Fibroblast of the aortic adventitia (primary cell): ENCODE measurements at regions not wholly inside any gene's neighbourhood (a gene's known extent, or its start where the extent isn't known, plus 50 kb on each side); places are given as distances from the start of the nearest gene placed in this dataset.

ENCODE experiments used
- DNase-seq: peaks from one replicate; pipeline ENCODE4 v3.0.0-alpha.2; 2010; ENCODE audit warnings: low read depth
- H3K4me3 ChIP-seq: 2 replicates; pipeline ENCODE4 v1.5.1; 2011; ENCODE audit warnings: low read depth, mild to moderate bottlenecking, control low read depth, low read length, moderate library complexity
- TF ChIP-seq, protein P1 (sequence below): IDR thresholded peaks from 2 replicates; pipeline ENCODE4 v1.5.1; 2011; ENCODE audit warnings: mild to moderate bottlenecking, low read length, control low read depth, inconsistent platforms; ENCODE audit not compliant: insufficient read depth

DNA sequence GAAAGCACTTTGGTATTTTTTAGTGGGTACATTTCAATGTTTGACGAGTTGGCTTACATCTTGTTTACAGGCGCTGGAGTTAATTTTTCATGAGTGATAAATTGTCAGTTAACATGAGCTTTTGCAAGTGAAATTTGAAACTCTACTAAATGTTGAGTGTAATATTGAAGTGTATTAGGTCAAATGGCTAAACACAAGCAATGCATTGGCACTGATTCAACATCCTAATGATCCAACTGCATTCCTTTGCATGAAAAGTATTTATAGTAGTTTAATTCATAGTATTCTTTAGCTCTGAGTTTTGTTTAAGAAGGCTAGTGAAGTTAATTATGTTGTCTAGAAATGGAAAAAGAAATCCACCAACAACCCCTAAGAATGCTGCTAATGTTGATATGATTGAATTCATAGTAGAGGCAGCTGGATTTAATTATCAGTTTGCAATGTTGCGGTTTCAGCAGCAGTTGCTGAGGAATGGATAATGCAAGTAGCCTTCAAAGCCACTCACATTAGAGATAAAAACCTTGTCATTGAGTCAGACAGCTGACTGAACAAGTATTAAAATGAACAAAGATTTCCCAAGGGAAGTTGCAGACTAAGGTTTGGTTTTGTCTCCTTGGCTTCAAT is 245.6 kb upstream of the GOLIM4 start:
- H3K4me3 ChIP-seq = no peak overlapping the region
- DNase-seq = peak; percentile 27
- TF ChIP-seq, protein P1, sequence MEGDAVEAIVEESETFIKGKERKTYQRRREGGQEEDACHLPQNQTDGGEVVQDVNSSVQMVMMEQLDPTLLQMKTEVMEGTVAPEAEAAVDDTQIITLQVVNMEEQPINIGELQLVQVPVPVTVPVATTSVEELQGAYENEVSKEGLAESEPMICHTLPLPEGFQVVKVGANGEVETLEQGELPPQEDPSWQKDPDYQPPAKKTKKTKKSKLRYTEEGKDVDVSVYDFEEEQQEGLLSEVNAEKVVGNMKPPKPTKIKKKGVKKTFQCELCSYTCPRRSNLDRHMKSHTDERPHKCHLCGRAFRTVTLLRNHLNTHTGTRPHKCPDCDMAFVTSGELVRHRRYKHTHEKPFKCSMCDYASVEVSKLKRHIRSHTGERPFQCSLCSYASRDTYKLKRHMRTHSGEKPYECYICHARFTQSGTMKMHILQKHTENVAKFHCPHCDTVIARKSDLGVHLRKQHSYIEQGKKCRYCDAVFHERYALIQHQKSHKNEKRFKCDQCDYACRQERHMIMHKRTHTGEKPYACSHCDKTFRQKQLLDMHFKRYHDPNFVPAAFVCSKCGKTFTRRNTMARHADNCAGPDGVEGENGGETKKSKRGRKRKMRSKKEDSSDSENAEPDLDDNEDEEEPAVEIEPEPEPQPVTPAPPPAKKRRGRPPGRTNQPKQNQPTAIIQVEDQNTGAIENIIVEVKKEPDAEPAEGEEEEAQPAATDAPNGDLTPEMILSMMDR = no peak

DNA sequence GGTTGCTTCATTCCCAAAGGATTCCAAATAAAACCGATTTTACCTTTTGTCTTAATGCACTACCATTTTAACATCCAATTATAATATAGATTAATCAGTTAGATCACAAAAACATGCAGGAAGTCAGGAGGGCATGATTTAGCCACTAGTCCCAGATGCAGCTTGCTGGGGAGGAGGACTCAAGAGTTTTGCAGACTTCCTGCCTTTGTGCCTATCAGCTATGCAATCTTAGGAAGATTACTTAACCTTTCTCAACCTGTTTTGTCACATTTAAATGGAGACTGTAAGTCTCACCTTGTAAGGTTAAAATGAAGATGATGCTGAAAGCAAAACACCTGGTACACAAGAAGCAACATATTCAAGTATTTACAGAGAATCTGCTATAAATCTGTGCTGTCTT is 242.4 kb upstream of the GOLIM4 start:
- TF ChIP-seq, protein P1 = no peak
- DNase-seq = no peak

DNA sequence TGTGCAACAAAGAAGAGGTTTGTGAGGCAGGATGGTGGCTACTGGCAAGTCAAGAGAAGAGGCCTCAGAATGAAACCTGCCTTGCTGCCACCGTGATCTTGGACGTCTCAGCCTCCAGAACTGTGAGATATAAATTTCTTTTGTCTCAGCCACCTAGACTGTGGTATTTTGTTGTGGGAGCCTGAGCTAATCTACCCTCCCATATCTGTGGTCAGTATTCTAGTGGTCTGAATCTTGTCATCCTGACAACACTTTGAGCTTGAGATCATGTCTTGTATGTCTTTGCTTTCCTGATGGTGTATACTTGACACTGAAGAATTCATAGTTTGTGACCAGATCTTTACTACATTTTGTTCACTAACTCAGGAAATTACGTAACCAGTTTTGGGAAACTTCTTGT is 240.6 kb upstream of the GOLIM4 start:
- no peak for DNase-seq
- TF ChIP-seq, protein P1 = no peak
- no peak overlapping the region for H3K4me3 ChIP-seq

More for the DNA sequence above, 242.4 kb upstream of the GOLIM4 start:
- no peak overlapping the region for H3K4me3 ChIP-seq

DNA sequence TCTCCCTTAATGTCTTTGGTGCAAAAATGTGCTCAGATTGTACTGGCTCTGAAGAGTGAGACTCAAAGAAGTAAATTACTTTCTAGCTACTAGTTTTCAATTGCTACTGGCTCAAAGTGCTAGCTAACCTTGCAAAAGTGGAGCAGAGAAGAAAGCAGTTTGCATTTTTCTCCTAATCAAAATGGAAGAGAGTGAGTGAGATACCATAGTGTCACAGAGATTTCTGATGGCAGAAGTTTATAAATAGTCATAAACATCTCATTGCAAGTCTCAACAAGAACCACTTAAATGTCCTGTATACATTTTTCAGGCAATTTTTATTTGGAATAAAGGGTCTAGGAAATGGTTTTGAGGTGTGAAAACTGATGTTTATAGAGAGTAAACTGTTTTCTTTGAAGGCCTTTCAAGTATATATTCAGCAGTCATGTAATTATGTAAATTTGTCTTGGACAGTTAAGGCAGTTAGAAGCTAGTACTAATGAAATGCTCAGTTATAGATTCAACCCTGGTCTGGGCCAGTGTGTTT is 237.7 kb upstream of the GOLIM4 start:
- TF ChIP-seq, protein P1 = no peak
- DNase-seq = no peak
- H3K4me3 ChIP-seq = no peak overlapping the region

DNA sequence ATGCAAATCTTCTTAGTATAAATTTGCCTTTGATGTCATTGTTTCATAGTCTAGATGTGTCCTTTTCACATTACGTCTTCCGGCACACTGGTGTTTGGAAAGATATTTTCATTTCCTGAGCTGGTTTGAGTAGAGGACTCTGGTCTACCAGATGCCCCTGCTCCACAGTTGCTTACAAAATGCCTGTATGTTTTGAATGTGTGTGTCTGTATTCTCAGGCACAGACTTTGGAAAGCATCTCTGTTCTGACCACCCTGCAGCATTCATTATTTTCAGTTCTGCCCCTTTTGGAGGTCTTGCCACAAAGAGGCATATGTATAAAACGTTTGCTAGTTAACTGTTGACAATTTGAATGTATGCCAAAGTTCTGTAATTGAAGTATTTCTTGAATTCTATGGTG is 236.0 kb upstream of the GOLIM4 start:
- TF ChIP-seq, protein P1 = no peak
- H3K4me3 ChIP-seq = no peak overlapping the region
- DNase-seq = no peak

DNA sequence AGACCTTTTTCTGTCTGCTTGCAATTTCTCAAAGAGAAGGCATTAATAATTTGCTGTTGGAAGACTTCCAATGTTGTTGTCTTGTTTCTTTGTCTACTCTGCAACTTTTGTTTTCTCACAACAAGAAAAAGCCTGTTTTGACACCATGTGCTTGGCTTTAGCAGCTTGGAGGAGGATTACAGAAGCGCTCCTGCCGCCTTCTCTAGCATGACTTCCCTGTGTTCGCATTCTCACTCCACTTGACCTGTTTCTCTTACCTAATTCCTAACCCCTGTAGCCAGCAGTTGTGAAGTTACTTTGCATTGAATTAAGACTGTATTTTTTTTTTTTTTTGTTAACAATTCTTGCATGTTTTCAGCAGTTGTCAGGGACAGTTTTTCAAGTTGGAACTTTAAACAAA is 235.3 kb upstream of the GOLIM4 start:
- H3K4me3 ChIP-seq = no peak overlapping the region
- TF ChIP-seq, protein P1 = no peak
- DNase-seq = no peak

DNA sequence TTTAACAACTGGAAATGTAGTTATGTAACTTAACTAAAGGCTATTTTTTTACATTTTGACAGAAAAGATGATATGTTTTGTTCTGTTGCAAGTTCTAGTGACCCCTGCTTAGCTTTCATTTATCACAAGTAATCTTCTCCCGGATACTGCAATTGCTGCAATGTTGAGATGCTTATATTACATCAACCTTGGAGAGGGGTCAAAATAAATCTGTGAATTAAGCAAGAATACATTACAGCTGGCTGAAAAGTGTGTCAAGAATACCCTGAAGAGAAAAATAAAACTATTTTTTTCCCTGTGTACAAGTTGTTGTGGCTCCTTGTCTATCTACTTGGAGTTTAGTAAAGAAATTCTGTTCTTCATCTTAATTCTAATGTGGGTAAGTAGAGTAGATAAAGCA is 232.1 kb upstream of the GOLIM4 start:
- no peak overlapping the region for H3K4me3 ChIP-seq
- no peak for DNase-seq
- TF ChIP-seq, protein P1 = no peak
